ENCODE measurements at regions not wholly inside any gene's neighbourhood (a gene's known extent, or its start where the extent isn't known, plus 50 kb on each side); places are given as distances from the start of the nearest gene placed in this dataset.

DNA sequence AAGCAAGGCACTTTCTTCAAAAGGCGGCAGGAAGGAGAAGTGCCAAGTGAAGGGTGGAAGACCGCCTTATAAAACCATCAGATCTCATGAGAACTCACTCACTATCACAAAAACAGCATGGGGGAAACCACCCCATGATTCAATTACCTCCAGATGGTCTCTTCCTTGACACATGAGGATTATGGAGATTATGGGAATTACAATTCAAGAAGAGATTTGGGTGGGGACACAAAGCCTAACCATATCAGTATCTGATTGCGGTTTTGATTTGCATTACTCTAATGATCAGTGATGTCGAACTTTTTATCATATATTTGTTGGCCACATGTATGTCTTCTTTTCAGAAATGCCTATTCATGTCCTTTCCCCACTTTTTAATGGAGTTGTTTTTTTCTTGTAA, 549.3 kb upstream of the IL12A start:
- TF ChIP-seq, protein P1, sequence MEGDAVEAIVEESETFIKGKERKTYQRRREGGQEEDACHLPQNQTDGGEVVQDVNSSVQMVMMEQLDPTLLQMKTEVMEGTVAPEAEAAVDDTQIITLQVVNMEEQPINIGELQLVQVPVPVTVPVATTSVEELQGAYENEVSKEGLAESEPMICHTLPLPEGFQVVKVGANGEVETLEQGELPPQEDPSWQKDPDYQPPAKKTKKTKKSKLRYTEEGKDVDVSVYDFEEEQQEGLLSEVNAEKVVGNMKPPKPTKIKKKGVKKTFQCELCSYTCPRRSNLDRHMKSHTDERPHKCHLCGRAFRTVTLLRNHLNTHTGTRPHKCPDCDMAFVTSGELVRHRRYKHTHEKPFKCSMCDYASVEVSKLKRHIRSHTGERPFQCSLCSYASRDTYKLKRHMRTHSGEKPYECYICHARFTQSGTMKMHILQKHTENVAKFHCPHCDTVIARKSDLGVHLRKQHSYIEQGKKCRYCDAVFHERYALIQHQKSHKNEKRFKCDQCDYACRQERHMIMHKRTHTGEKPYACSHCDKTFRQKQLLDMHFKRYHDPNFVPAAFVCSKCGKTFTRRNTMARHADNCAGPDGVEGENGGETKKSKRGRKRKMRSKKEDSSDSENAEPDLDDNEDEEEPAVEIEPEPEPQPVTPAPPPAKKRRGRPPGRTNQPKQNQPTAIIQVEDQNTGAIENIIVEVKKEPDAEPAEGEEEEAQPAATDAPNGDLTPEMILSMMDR (IDR thresholded peaks at IDR 0.05) = no peak
- TF ChIP-seq EP300 (IDR thresholded peaks at IDR 0.05; ENCODE audit: low read depth) = no peak
